HG03064 (cell line): ENCODE measurements at regions not wholly inside any gene's neighbourhood (a gene's known extent, or its start where the extent isn't known, plus 50 kb on each side); places are given as distances from the start of the nearest gene placed in this dataset.

ENCODE experiments used
- ATAC-seq: cut with Tn5 transposase; IDR thresholded peaks from one replicate; pipeline ENCODE4 v1.9.1; 2021; ENCODE audit warnings: low read depth; ENCODE audit not compliant: unreplicated experiment

DNA sequence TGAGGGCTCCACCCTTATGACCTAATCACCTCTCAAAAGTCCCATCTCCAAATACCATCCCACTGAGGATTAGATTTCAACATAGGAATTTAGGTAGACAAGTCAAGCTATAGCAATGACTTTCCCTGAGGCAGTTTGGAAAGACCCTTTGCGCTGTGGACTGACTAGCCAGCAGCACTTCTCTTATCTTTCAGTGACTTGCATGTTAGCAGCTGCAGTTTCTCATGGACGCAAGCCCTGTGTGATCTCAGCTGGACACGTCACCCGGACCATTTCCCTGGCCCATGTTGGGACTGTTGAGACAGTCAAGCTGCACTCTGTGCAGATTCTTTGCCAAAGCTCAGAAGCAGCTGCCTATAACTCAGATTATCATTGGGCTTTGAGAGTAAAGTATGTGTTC is 408.1 kb upstream of the USP24 start:
- no peak for ATAC-seq

- no peak for ATAC-seq
Observed at GRCh38 chr1:55622074-55622473, 406.9 kb upstream of the USP24 start.

DNA sequence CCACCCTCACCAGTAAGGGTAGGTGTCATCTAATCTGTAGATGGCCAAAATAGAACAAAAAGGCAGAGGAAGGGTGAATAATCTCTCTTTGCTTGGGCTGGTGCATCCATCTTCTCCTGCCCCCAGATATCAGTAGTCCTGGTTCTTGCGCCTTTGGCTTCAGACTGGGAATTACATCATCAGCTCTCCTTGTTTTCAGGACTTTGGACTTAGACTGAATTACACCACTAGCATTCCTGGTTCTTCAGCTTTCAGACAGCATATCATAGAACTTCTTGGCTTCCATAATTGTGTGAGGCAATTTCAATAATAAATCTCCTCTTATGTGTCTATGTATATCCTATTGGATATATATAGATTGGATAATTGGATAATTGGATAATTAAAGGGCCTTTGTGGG is 403.0 kb upstream of the USP24 start:
- ATAC-seq = no peak

DNA sequence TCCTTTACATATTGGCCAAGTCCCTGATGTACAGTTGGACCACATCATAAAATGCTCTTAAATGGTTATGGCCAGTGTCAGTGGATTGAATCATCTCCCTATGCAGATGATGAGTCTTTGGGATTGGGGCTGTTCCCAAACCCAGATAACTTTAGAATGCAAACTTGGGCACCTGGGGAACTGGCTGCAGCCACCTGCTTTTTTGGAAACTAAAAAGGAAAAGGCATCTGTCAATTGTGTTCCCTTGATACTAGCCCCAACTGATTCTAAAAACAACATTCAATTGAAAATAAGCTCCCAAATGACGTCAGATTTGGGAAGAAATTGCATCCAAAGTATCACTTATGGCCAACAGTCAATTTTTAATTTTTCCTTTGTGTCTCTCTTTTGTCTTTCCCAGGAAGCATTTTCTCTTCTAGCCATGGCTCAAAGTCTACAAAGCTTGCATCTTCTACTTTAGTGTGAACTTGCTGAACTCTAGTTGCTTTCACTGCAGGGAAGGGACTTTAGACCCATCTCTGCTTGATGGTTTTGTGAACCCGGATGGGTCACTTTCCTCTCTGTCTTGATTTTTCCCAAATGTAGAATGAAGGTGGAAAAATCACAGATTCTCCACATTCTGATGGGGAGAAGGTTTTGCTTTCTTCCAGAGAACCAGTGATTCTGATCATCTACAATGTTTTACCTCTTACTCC is 402.3 kb upstream of the USP24 start:
- ATAC-seq = no peak

DNA sequence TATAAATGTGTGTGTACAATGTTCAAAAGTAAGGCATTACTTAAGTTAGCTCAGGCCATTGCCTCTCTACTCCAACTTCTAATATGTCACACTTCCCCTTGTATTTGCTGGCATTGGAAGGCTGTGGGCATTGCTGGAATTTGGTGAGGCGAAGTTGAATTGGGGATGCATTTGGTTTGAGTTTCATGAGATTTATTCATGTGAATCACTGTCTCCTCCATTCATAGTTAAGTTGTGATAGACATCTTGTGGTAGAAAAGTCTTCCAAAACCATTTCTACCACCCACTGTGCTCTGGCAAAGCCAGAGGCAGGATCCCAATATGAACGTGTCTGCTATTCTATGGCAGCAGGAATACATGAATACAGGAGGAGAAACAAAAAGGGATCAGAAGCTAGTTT is 397.8 kb upstream of the USP24 start:
- ATAC-seq = no peak

- ATAC-seq = no peak
Observed at GRCh38 chr1:55611123-55611522, 396.0 kb upstream of the USP24 start.

- ATAC-seq = no peak
Observed at GRCh38 chr1:55610203-55610602, 395.0 kb upstream of the USP24 start.

DNA sequence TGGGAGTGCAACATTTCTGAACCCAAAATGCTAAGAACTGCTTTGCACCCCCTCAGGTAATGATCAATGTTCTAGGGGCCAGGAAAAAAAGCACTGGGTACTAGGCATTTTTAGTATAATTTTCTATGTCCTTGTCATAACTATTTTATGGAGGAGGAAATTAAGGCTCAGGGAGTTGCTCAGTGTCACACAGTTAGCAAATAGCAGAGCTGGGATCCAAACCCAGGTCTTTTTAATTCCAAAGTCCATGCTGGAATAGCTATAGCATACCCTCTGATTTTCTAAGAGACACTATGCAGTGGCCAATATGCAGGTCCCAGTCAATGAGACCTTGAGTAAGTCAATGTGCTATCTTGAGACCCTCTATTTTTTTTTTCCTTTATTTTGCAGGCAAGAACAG is 394.5 kb upstream of the USP24 start:
- ATAC-seq = no peak

- no peak for ATAC-seq
Observed at GRCh38 chr1:55605155-55605554, 390.0 kb upstream of the USP24 start.

GRCh38 chr1:55604749-55605148 is 389.6 kb upstream of the USP24 start:
- no peak for ATAC-seq

- ATAC-seq = no peak
Observed at GRCh38 chr1:55604179-55604578, 389.0 kb upstream of the USP24 start.

DNA sequence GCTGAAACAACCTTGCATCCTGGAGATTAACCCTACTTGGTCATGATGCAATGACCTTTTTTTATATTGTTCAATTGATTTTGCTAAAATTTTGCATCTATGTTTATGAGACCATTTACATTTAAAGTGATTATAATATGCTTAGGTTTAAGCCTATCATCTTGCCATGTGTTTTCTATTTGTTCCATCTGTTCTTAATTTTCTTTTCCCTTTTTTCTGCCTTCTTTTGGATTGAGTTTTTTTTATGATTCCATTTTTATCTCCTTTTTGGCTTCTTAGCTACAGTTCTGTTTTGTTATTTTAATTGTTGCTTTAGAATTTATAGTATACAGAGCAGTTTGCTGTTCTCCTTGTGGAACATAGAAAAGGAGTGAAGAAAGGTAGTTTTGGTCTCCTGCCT is 385.1 kb upstream of the USP24 start:
- no peak for ATAC-seq

DNA sequence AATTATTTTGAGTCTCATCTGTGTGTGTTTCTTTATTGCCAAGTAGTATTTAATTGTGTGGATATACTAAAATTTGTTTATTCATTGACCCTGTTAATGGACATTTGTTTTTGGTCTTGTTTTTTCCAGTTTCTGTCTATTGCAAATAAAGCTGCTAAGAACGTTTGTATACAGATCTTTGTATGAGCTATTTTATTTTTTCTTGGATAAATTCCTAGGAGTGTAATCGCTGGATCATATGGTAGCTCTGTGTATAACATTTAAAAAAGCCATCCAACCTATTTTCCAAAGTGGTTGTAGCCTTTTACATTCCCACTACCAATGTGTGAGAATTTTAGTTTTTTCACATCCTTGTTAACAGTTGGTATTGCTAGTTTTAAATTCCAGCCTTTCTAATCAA is 382.7 kb upstream of the USP24 start:
- no peak for ATAC-seq

DNA sequence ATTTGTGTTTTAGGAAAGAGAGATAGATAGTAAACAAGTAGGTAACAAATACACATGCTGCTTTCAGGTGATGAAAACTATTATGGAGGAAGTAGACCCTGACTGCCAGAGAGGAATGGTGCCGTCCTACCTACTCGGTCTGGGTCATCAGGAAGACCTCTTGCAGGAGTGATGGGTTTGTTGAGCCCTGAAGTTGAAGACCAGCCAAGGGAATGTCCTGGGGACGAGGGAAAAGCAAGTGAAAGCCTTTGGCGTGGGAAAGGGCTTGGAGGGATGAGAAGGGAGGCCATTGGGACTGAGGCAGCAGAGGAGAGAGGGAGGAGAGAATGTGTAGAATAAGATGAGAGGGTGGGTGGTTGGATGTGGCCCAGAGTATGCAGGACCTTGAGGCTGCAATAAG is 379.5 kb upstream of the USP24 start:
- ATAC-seq = no peak

- ATAC-seq = no peak
Observed at GRCh38 chr1:55593298-55593697, 378.1 kb upstream of the USP24 start.

DNA sequence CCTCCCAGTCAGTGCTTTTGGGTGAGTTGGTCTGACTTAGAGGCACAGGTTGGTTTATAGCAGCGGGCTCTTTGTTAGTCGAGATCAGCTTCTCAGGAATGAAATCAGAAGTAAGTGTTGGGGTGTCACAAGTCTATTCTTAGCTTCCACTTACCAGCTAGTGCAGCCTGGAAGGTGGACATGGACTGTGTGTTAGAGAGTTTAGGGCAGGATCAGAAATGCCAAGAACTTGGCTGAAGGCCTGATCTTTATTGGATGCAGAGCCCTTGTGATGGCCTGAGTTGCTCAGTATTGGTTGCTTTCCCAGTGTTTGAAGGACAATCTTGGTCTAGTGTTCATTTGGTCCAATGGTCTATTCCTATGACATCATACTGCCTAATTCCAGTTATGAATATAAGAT is 377.0 kb upstream of the USP24 start:
- no peak for ATAC-seq

- no peak for ATAC-seq
Observed at GRCh38 chr1:55589671-55590297, 374.6 kb upstream of the USP24 start.

DNA sequence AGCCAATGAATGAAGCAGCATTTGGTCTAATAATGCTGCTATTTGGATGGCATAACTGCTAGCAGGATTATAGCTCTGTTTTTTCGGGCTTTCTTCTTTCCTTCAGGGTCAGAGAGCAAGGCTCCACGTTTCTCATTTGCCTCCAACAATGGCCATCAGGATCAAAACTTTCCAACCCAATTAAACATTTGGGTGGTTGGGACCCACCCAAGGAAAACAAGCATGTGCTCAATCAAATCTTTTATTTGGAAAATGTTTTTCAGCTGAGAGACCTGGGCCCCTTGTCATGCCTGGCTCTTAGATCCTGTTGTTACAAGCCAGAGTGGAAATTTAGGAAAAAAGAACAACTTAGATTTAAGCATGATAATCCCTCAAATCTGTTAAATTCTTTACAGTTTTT is 373.1 kb upstream of the USP24 start:
- no peak for ATAC-seq

DNA sequence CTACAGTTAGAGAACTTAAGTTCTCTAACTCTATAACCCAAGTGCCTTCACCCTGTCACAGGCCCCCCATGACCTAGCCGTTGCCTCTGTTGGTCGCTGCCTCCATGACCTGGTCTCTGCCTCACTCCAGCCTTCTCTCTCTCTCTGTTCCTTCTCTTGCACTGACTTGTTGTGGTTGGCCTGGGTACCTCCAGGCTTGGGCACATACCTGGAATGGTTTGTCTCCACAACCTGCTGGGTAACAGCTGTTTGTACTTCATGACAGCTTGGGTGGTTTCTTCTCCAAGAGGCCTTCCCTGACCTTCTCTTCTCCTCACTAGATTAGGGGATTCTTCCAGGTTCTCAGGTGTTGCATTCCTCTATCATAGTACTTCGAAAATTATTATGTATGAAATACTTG is 371.6 kb upstream of the USP24 start:
- ATAC-seq = no peak

GRCh38 chr1:55585402-55585792 is 370.2 kb upstream of the USP24 start:
- no peak for ATAC-seq

GRCh38 chr1:55584526-55585401 is 369.6 kb upstream of the USP24 start:
- no peak for ATAC-seq

GRCh38 chr1:55582084-55582483 is 366.9 kb upstream of the USP24 start:
- ATAC-seq = no peak
